HG03159 (cell line): ENCODE measurements at regions not wholly inside any gene's neighbourhood (a gene's known extent, or its start where the extent isn't known, plus 50 kb on each side); places are given as distances from the start of the nearest gene placed in this dataset.
"Not testable (repeated sequence)": the region's sequence is repeated elsewhere in the genome, so short reads cannot be mapped to it uniquely, and the experiment has no call there.

Experiments used
- ATAC-seq: cut with Tn5 transposase; IDR thresholded peaks from one replicate; pipeline ENCODE4 v1.9.1; 2021; ENCODE audit warnings: mild to moderate bottlenecking, moderate library complexity; ENCODE audit not compliant: unreplicated experiment

DNA sequence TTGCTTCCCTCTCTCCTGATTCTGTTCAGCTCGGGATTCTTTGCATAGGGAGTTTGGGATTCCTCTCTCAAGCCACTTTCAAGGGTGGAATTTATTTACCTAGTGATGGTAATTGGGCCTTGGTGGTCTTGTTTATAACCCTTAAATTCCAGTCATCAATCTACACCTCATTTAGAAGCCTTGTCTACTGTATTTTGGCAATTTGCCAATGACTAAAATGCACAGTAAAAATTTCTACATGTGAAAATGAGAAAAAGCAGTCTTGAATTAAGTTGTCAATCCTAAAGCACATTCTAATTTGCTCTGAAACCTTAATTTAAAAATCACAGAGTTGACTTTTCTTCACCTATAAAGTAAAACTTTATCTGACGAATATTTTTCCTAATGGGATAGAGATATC is 749.2 kb upstream of the CRIM1 start:
- ATAC-seq, result no peak

DNA sequence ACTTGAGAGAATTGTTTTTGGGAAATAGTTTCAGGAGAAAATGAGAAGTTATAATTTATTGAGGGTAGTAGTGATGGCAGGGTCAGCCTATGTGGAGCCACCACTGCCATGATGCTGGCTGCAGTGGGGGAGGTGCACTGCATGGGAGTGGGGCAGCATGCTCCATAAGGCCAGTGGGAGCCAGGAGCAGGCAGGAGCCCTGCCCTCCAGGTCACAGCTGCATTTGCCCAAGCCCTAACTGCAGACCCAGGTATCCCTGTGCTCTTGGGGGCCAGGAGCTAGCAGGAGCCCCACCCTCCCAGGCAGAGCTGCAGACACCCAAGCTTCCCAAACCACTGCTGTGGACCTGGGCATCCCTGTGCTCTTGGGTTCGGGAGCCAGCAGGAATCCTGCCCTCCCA is 757.3 kb upstream of the CRIM1 start:
- no peak for ATAC-seq

GRCh38 chr2:35591886-35592285 is 763.7 kb upstream of the CRIM1 start:
- ATAC-seq, result no peak

- ATAC-seq, result no peak
Measured at GRCh38 chr2:35585972-35586371, 769.6 kb upstream of the CRIM1 start.

GRCh38 chr2:35582637-35583036 is 772.9 kb upstream of the CRIM1 start:
- ATAC-seq, result no peak

DNA sequence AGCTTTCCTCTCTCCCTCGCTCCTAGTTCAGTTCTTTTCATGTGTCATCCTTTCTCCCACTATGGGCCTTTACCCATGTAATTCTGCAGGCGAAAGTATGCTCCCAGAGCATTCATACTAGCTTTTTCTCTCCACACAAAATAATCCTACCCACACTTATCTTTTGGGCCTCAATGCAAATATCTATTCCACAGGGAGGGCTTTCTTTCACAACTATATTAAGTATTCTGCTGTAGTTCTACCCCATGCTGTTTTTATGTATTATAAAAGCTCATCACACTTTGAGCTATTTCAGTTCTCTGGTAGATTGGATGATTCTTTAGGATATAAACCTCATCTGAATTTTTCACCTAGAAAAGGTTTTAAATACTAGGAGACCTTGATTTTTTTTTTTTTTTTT is 774.6 kb upstream of the CRIM1 start:
- ATAC-seq, result no peak

DNA sequence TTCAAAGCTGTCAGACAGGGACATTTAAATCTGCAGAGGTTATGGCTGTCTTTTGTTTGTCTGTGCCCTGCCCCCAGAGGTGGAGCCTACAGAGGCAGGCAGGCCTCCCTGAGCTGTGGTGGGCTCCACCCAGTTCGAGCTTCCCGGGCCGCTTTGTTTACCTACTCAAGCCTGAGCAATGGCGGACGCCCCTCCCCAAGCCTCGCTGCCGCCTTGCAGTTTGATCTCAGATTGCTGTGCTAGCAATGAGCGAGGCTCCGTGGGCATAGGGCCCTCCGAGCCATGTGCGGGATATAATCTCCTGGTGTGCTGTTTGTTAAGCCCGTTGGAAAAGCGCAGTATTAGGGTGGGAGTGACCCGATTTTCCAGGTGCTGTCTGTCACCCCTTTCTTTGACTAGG is 787.0 kb upstream of the CRIM1 start:
- not testable (repeated sequence) for ATAC-seq

GRCh38 chr2:35562488-35562887 is 793.1 kb upstream of the CRIM1 start:
- ATAC-seq, result no peak

- ATAC-seq, result no peak
Measured at GRCh38 chr2:35548171-35548570, 807.4 kb upstream of the CRIM1 start.

GRCh38 chr2:35545301-35545700 is 810.3 kb upstream of the CRIM1 start:
- no peak for ATAC-seq

GRCh38 chr2:35538796-35539195 is 816.8 kb upstream of the CRIM1 start:
- no peak for ATAC-seq

DNA sequence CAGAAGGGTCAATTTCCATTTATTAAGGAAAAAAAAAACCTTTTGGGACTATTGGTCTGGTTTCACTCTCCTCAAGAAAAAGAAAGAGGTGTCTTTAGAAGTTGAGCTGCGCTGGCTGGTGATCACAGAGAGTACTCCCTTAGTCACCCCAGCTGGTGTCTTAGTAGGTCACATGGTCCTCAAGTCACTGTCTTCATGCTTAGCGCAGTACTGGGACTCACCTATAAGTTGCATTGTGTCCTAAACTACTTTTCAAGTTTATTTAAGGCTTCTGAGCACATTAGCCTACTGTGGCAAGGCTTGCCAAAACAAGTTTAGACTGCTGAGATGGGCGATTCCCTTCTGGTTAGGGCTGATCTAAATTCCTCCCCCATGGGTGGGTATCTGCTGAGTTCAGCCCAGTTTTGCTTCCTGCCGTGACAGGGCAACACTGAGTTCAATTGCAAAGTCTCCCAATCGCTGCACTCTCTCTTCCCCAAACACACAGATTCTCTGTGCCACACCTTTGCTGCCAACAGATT is 824.9 kb upstream of the CRIM1 start:
- ATAC-seq, result no peak

DNA sequence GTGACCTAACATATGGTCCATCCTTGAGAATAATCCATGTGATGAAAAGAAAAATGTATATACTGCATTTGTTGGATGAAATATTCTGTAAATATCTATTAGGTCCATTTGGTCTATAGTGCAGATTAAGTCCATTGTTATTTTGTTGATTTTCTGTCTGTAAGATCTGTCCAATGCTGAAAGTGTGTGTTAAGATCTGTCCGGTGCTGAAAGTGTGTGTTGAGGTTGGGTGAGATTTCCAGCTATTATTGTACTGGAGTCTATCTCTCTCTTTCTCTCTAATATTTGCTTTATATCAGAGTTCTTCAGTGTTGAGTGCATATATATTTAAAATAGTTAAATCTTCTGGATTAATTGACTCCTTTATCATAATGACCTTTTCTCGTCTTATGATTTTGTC is 828.8 kb upstream of the CRIM1 start:
- ATAC-seq, result no peak

DNA sequence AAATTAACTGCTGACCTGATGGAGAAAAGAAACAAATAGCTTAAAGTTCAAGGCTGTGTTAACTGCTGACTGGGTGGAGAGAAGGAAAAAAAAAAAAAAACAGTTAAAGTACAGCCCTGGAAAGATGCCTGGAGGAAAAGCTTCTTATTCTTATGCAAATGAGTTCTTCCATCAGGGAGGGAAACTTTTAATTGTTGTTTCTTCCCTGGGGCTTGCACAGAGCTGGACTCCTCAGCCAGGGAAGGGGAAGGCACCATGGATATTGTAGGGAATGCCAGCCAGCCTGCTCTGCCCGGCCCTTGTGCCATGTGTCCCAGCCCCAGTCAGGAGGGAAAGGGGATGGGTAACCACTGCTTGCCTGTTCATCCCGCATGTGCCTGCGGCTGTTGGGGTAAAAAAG is 833.1 kb upstream of the CRIM1 start:
- ATAC-seq, result no peak

DNA sequence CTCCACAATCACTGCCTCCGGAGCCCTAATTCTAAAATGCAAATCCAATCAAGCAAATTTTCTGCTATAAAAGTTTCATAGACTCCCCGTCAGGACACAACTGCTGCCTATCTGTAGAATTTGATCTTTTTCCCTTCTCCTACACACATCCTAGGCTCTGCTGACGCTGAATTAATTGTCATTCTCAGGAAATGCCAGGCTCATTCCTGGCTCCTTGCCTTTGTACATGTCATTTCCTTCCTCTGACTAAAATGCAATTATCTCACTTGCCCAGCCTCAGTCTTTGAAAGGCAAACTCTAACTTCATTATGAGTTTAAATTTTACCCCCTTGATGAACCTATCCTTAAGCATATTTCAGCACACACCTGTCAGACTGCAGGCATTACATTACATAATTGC is 844.9 kb upstream of the CRIM1 start:
- no peak for ATAC-seq

- no peak for ATAC-seq
Measured at GRCh38 chr2:35508601-35509000, 847.0 kb upstream of the CRIM1 start.

GRCh38 chr2:35504419-35504818 is 851.2 kb upstream of the CRIM1 start:
- no peak for ATAC-seq

DNA sequence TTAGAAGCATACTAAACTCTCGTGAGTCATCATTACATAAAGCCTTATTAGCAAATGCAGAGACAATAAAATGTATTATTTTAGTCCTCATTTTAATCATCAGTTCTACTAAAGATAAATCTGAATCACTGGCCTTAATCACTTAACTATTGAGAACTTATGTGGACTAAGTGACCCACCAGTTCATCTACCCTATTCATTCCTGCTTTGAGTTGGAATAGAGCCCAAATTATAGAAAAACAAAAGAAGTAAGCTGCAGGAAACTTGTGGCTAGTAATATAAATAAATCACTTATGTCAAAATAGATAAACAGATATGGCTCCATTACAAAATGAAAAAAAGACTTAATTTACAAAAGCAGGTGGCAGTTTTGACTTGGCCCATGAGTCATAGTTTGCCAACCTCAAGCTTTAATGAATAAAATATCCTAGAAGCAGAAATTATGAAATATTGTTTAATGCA is 851.8 kb upstream of the CRIM1 start:
- ATAC-seq, result no peak

DNA sequence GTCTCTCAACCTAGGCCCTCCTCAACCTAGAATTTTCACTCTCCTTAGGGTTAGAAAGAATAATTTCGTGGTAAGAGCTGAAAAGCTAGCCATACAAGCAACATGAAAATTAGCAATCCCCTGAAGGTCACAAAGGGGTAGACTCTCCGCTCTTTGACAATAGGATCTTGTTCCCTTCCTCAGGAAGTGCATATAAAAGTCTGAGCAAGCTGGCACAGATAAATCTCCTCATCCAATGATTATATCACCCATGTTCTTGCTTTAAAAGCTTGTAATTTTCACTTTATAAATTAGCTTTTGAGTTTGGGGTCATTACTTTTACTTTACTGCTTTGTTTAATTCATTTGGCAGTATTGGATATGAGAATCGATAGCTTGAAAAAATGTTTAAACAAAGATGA is 852.3 kb upstream of the CRIM1 start:
- no peak for ATAC-seq

DNA sequence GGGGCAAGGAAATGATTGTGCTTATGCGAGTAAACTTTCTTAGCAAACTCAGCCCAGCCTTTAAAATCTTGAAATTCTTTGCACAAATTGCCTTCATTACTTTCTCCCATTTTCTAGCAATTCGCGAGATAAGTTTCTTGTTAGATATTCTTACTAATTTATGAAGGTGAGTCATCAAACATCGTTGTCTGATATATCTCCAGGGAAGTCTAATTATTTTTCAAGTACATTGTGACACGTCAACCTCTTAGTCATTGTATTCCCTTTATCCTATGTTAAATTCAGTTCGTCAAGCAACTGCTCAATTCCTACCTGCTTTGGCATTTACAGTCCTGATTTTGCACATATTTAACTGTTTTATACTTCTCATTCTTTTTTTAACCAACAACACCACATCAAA is 854.5 kb upstream of the CRIM1 start:
- ATAC-seq, result no peak

GRCh38 chr2:35496022-35496421 is 859.6 kb upstream of the CRIM1 start:
- no peak for ATAC-seq

DNA sequence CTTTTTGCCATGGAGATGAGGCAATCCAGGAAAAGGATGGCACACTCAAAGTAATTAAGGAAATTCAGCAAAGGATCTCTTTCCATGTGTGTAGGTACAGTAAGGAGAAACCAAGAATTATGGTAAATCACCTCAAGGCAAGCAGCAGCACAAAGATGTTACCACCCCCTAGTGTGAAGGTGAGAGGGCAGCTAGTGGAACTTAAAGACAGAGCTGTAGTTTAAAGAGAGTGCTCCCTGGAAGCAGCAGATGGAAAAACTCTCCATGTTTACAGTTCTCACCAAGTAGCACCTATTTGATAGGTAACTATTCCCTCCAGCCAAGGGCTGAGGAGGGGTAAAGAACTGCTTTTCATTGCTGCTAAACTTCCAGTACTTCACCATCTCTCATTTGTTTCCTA is 860.4 kb upstream of the CRIM1 start:
- no peak for ATAC-seq

DNA sequence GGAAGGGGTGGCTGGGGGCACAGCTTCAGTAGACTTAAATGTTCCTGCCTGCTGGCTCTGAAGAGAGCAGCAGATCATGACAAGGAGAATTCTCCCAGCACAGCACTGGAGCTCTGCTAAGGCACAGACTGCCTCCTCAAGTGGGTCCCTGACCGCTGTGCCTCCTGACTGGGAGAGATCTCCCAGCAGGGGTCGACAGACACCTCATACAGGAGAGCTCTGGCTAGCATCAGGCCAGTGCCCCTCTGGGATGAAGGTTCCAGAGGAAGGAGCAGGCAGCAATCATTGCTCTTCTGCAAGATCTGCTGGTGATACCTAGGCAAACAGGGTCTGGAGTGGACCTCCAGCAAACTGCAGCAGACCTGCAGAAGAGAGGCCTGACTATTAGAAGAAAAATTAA is 877.5 kb upstream of the CRIM1 start:
- not testable (repeated sequence) for ATAC-seq

- ATAC-seq, result no peak
Measured at GRCh38 chr2:35468245-35468644, 887.3 kb upstream of the CRIM1 start.
